Chondrocyte (in vitro differentiated cells): ENCODE measurements at regions not wholly inside any gene's neighbourhood (a gene's known extent, or its start where the extent isn't known, plus 50 kb on each side); places are given as distances from the start of the nearest gene placed in this dataset.

Source experiments
- DNase-seq: peaks from one replicate; pipeline ENCODE4 v3.0.0; 2021; ENCODE audit warnings: mixed read lengths, low spot score
- H3K27ac Mint-ChIP-seq: one replicate; pipeline ENCODE4 v1.8.0; 2021; ENCODE audit warnings: mild to moderate bottlenecking, moderate library complexity, mixed read lengths; ENCODE audit not compliant: unreplicated experiment
- H3K27me3 Mint-ChIP-seq: 2 replicates; pipeline ENCODE4 v1.8.0; 2021; ENCODE audit warnings: low read depth, mixed read lengths
- H3K36me3 Mint-ChIP-seq: 2 replicates; pipeline ENCODE4 v1.8.0; 2021; ENCODE audit warnings: low read depth, mixed read lengths
- H3K4me1 Mint-ChIP-seq: 2 replicates; pipeline ENCODE4 v1.8.0; 2021; ENCODE audit warnings: low read depth, mild to moderate bottlenecking, mixed read lengths
- H3K4me3 Mint-ChIP-seq: one replicate; pipeline ENCODE4 v1.8.0; 2021; ENCODE audit warnings: mild to moderate bottlenecking, moderate library complexity, mixed read lengths; ENCODE audit not compliant: unreplicated experiment
- H3K9me3 Mint-ChIP-seq: 2 replicates; pipeline ENCODE4 v1.8.0; 2021; ENCODE audit warnings: low read depth, mixed read lengths
- TF ChIP-seq, protein P1 (sequence below): fragments of 200-600 bp; sonication (generic); IDR thresholded peaks from 2 replicates; pipeline ENCODE4 v1.5.0; 2021; ENCODE audit warnings: antibody characterized with exemption, mild to moderate bottlenecking, moderate library complexity

DNA sequence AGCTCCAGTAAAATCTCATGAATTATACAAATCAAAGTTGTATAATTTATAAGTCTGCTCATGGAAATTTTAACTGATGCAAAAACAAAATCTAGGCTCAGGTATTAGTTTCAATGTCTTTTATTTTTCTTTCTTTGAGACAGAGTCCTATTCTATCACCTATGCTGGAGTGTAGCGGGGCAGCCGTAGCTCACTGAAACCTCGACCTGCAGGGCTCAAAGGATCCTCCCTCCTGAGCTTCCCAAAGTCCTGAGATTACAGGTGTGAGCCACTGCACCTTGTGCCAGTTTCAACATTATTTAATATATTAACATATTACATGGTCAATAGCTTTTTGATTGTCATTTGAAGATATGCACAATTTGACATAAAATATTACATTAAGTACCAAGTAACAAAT lies 678.7 kb downstream of the ARAP2 start:
- Mint-ChIP-seq H3K27me3 (no peaks in the 10 kb centered on the region), H3K36me3 (no peaks in the 10 kb centered on the region), H3K4me3 (no peak overlapping the region), H3K9me3 (no peaks in the 10 kb centered on the region), H3K4me1 (no peaks in the 10 kb centered on the region), H3K27ac (no peak overlapping the region)
- no peak for DNase-seq
- TF ChIP-seq, protein P1, sequence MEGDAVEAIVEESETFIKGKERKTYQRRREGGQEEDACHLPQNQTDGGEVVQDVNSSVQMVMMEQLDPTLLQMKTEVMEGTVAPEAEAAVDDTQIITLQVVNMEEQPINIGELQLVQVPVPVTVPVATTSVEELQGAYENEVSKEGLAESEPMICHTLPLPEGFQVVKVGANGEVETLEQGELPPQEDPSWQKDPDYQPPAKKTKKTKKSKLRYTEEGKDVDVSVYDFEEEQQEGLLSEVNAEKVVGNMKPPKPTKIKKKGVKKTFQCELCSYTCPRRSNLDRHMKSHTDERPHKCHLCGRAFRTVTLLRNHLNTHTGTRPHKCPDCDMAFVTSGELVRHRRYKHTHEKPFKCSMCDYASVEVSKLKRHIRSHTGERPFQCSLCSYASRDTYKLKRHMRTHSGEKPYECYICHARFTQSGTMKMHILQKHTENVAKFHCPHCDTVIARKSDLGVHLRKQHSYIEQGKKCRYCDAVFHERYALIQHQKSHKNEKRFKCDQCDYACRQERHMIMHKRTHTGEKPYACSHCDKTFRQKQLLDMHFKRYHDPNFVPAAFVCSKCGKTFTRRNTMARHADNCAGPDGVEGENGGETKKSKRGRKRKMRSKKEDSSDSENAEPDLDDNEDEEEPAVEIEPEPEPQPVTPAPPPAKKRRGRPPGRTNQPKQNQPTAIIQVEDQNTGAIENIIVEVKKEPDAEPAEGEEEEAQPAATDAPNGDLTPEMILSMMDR, result no peak

- H3K9me3 Mint-ChIP-seq, result no peaks in the 10 kb centered on the region
- no peaks in the 10 kb centered on the region for H3K4me1 Mint-ChIP-seq
- H3K27me3 Mint-ChIP-seq, result no peaks in the 10 kb centered on the region
- TF ChIP-seq, protein P1, result no peak
- H3K27ac Mint-ChIP-seq, result no peak overlapping the region
- no peak overlapping the region for H3K4me3 Mint-ChIP-seq
- DNase-seq, result no peak
- H3K36me3 Mint-ChIP-seq, result no peaks in the 10 kb centered on the region
These were observed 653.3 kb downstream of the ARAP2 start for GRCh38 chr4:35591035-35591434.

DNA sequence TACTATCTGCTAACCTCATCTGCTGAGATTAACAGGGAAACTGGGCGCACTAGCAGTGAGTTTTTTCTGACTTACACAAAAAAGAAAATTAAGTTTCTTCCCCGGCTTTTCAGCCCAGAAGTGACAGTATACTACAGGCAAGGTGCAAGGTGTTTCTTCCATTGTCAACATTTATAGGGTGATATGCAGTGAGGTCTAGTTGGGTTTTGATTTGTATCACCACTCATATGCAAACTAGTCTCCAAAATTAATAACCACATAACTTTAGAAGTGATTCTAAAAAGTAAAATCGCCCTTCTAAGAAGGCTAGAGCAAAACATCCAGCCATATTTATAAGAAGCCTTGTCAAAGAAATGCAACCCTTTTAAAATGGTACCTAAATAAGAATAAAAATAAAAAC lies 640.1 kb downstream of the ARAP2 start:
- peaks cover 3% of the 10 kb centered on the region for H3K27me3 Mint-ChIP-seq
- TF ChIP-seq, protein P1, result no peak
- no peak overlapping the region for H3K4me3 Mint-ChIP-seq
- H3K36me3 Mint-ChIP-seq, result no peaks in the 10 kb centered on the region
- no peak for DNase-seq
- no peaks in the 10 kb centered on the region for H3K9me3 Mint-ChIP-seq
- no peak overlapping the region for H3K27ac Mint-ChIP-seq
- no peaks in the 10 kb centered on the region for H3K4me1 Mint-ChIP-seq

GRCh38 chr4:35604724-35605123 lies 639.6 kb downstream of the ARAP2 start:
- H3K27me3 Mint-ChIP-seq, result peaks cover 5% of the 10 kb centered on the region

DNA sequence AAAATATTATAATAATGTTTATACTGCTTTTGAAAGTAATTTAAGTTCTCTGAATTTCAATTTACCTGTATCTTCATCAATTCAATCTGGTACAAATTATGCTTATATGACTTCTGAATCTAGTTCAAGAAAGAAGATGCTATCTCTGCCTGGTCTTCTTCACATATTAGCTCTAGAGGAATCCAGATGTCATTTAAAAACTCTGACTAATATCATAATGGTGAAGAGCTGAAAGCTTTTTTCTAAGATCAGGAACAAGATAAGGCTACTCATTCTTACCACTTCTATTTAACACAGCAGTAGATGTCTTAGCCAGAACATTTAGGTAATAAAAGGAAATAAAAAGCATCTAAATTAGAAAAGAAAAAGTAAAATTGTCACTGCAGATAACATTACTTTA lies 636.1 kb downstream of the ARAP2 start:
- Mint-ChIP-seq H3K36me3 (no peaks in the 10 kb centered on the region), H3K9me3 (no peaks in the 10 kb centered on the region), H3K27me3 (peaks cover 5% of the 10 kb centered on the region), H3K4me1 (no peaks in the 10 kb centered on the region), H3K4me3 (no peak overlapping the region), H3K27ac (no peak overlapping the region)
- TF ChIP-seq, protein P1, result no peak
- DNase-seq, result no peak

More at GRCh38 chr4:35604724-35605123, 639.6 kb downstream of the ARAP2 start:
- no peak for DNase-seq
- Mint-ChIP-seq H3K36me3 (no peaks in the 10 kb centered on the region), H3K9me3 (no peaks in the 10 kb centered on the region), H3K4me1 (no peaks in the 10 kb centered on the region), H3K4me3 (no peak overlapping the region), H3K27ac (no peak overlapping the region)
- TF ChIP-seq, protein P1, result no peak
